ENCODE measurements at regions not wholly inside any gene's neighbourhood (a gene's known extent, or its start where the extent isn't known, plus 50 kb on each side); places are given as distances from the start of the nearest gene placed in this dataset.
A peak's percentile ranks its signal among the peaks of the same experiment; 100 is the strongest.

GRCh38 chr4:81796790-81797528, 325.3 kb upstream of the RASGEF1B start:
- intact Hi-C loops (cut with micrococcal nuclease), result no loop called here
- Mint-ChIP-seq H3K27me3 (ENCODE audit: low read depth in 2 of 2) (no peaks in the 10 kb centered on the region), H3K27ac (peak overlapping the region; percentile 43 to 75), H3K4me3 (peak overlapping the region; percentile 55), H3K36me3 (no peaks in the 10 kb centered on the region), H3K4me1 (peaks cover 9 to 12% of the 10 kb centered on the region in 2 donors), H3K9me3 (no peaks in the 10 kb centered on the region)
- whole genome bisulfite sequencing (ENCODE audit: insufficient coverage), result 60% methylated on average over 1 of the region's 1 CpG
- H3K36me3 ChIP-seq (ENCODE audit: control insufficient read depth, insufficient read depth, low read length), result no peaks in the 10 kb centered on the region
- no peak overlapping the region for H3K4me3 ChIP-seq (ENCODE audit: low read length)
- ATAC-seq (peak; percentile 57 to 74 (median 67)), DNase-seq (peak in 1 of 2 donors; percentile 21)
- H3K27me3 ChIP-seq (ENCODE audit: control insufficient read depth, insufficient read depth, low read length), result no peaks in the 10 kb centered on the region
- no peaks in the 10 kb centered on the region for H3K9me3 ChIP-seq (ENCODE audit: control insufficient read depth, insufficient read depth, low read length)
- no peaks in the 10 kb centered on the region for H3K4me1 ChIP-seq (ENCODE audit: control insufficient read depth, insufficient read depth, low read length)
- TF ChIP-seq, protein P1, sequence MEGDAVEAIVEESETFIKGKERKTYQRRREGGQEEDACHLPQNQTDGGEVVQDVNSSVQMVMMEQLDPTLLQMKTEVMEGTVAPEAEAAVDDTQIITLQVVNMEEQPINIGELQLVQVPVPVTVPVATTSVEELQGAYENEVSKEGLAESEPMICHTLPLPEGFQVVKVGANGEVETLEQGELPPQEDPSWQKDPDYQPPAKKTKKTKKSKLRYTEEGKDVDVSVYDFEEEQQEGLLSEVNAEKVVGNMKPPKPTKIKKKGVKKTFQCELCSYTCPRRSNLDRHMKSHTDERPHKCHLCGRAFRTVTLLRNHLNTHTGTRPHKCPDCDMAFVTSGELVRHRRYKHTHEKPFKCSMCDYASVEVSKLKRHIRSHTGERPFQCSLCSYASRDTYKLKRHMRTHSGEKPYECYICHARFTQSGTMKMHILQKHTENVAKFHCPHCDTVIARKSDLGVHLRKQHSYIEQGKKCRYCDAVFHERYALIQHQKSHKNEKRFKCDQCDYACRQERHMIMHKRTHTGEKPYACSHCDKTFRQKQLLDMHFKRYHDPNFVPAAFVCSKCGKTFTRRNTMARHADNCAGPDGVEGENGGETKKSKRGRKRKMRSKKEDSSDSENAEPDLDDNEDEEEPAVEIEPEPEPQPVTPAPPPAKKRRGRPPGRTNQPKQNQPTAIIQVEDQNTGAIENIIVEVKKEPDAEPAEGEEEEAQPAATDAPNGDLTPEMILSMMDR (IDR thresholded peaks at IDR 0.05), result no peak
- no peak overlapping the region for H3K27ac ChIP-seq (ENCODE audit: low read length)

- Histone ChIP-seq H3K27ac (ENCODE audit: low read length) (no peak overlapping the region), H3K27me3 (ENCODE audit: control insufficient read depth, insufficient read depth, low read length) (no peaks in the 10 kb centered on the region), H3K4me3 (ENCODE audit: low read length) (no peak overlapping the region), H3K9me3 (ENCODE audit: control insufficient read depth, insufficient read depth, low read length) (no peaks in the 10 kb centered on the region), H3K4me1 (ENCODE audit: control insufficient read depth, insufficient read depth, low read length) (no peaks in the 10 kb centered on the region), H3K36me3 (ENCODE audit: control insufficient read depth, insufficient read depth, low read length) (no peaks in the 10 kb centered on the region)
- TF ChIP-seq, protein P1 (IDR thresholded peaks at IDR 0.05), result no peak
- DNase-seq (no peak), ATAC-seq (no peak)
- no peaks in the 10 kb centered on the region for H3K27me3 Mint-ChIP-seq (ENCODE audit: low read depth in 2 of 2)
- H3K27ac Mint-ChIP-seq, result no peak overlapping the region
- peaks cover 13 to 17% of the 10 kb centered on the region in 2 donors for H3K4me1 Mint-ChIP-seq
- no peak overlapping the region for H3K4me3 Mint-ChIP-seq
- H3K9me3 Mint-ChIP-seq, result no peaks in the 10 kb centered on the region
- intact Hi-C loops (cut with micrococcal nuclease), result no loop called here
- no peaks in the 10 kb centered on the region for H3K36me3 Mint-ChIP-seq
These were observed 320.8 kb upstream of the RASGEF1B start for GRCh38 chr4:81792521-81792920.

- TF ChIP-seq, protein P1 (IDR thresholded peaks at IDR 0.05), result no peak
- Mint-ChIP-seq H3K4me1 (peaks cover 4 to 5% of the 10 kb centered on the region in 2 donors), H3K27me3 (ENCODE audit: low read depth in 2 of 2) (no peaks in the 10 kb centered on the region), H3K36me3 (no peaks in the 10 kb centered on the region), H3K27ac (no peak overlapping the region), H3K9me3 (no peaks in the 10 kb centered on the region), H3K4me3 (no peak overlapping the region)
- no peaks in the 10 kb centered on the region for H3K4me1 ChIP-seq (ENCODE audit: control insufficient read depth, insufficient read depth, low read length)
- no peaks in the 10 kb centered on the region for H3K36me3 ChIP-seq (ENCODE audit: control insufficient read depth, insufficient read depth, low read length)
- H3K4me3 ChIP-seq (ENCODE audit: low read length), result no peak overlapping the region
- DNase-seq (no peak), ATAC-seq (no peak)
- intact Hi-C loops (cut with micrococcal nuclease), result no loop called here
- no peaks in the 10 kb centered on the region for H3K27me3 ChIP-seq (ENCODE audit: control insufficient read depth, insufficient read depth, low read length)
- no CpG with 5 or more reads among the region's 2 CpGs for WGBS (ENCODE audit: insufficient coverage)
- H3K9me3 ChIP-seq (ENCODE audit: control insufficient read depth, insufficient read depth, low read length), result no peaks in the 10 kb centered on the region
- no peak overlapping the region for H3K27ac ChIP-seq (ENCODE audit: low read length)
These were observed 318.8 kb upstream of the RASGEF1B start for GRCh38 chr4:81790477-81790876.

Data from natural killer cell (primary cell).